Naive thymus-derived CD4-positive, alpha-beta T cell (primary cell): ENCODE measurements at regions not wholly inside any gene's neighbourhood (a gene's known extent, or its start where the extent isn't known, plus 50 kb on each side); places are given as distances from the start of the nearest gene placed in this dataset.

Experiments used
- ATAC-seq: fragments of 150-1000 bp; cut with Tn5 transposase; 2 replicates; pipeline ENCODE4 v1.10.0; 2021; ENCODE audit warnings: mild to moderate bottlenecking, moderate library complexity
- CTCF ChIA-PET: fragments of 350-600 bp; sonication (Branson Sonifier 250); formaldehyde crosslinking; loops from one replicate; lab custom pipeline; 2021; ENCODE audit warnings: antibody characterized with exemption; lab: Charles Lee
- POLR2A ChIA-PET: fragments of 350-600 bp; sonication (Branson Sonifier 250); formaldehyde crosslinking; loops from one replicate; lab custom pipeline; 2021; ENCODE audit warnings: antibody characterized with exemption, inconsistent platforms; lab: Charles Lee
- DNase-seq, 9 donors: peaks; one replicate each; pipeline versions ENCODE4 v3.0.0 to v3.0.0-alpha.2; 2020 to 2022; ENCODE audit warnings: mixed read lengths in 1 of 9
- H3K27ac ChIP-seq: one replicate; pipeline ENCODE4 v1.7.0; 2013; ENCODE audit warnings: mild to moderate bottlenecking, low read depth, low read length, moderate library complexity
- H3K27me3 ChIP-seq, 2 donors: one replicate each; pipeline ENCODE4 v1.7.0; 2013; ENCODE audit warnings: low read length in 2 of 2, mild to moderate bottlenecking in 2 of 2, moderate library complexity in 2 of 2; ENCODE audit not compliant: control insufficient read depth in 2 of 2, insufficient read depth in 2 of 2
- H3K36me3 ChIP-seq, 3 experiments: 1 replicate in 2 of 3; 2 replicates in 1 of 3; pipeline ENCODE4 v1.7.0; 2013; ENCODE audit warnings: low read length in 3 of 3, mild to moderate bottlenecking in 3 of 3, moderate library complexity in 1 of 3; ENCODE audit not compliant: insufficient read depth in 3 of 3, control insufficient read depth in 2 of 3
- H3K4me1 ChIP-seq, 2 donors: one replicate each; pipeline ENCODE4 v1.7.0; 2013; ENCODE audit warnings: low read length in 2 of 2, mild to moderate bottlenecking in 2 of 2, moderate library complexity in 1 of 2; ENCODE audit not compliant: control insufficient read depth in 2 of 2, insufficient read depth in 2 of 2
- H3K4me3 ChIP-seq: 2 replicates; pipeline ENCODE4 v1.7.0; 2013; ENCODE audit warnings: mild to moderate bottlenecking, low read length
- H3K9me3 ChIP-seq, 3 experiments: 1 replicate in 2 of 3; 2 replicates in 1 of 3; pipeline ENCODE4 v1.7.0; 2013; ENCODE audit warnings: low read length in 3 of 3; ENCODE audit not compliant: control insufficient read depth in 2 of 3
- H3K27ac Mint-ChIP-seq, 9 donors: one replicate each; pipeline ENCODE4 v1.8.0; 2020 to 2022; ENCODE audit warnings: mixed read lengths in 9 of 9, mild to moderate bottlenecking in 8 of 9, moderate library complexity in 5 of 9, inconsistent platforms in 2 of 9
- H3K27me3 Mint-ChIP-seq, 5 donors: one replicate each; pipeline ENCODE4 v1.8.0; 2021 to 2022; ENCODE audit warnings: mixed read lengths in 5 of 5, mild to moderate bottlenecking in 1 of 5
- H3K36me3 Mint-ChIP-seq, 5 donors: one replicate each; pipeline ENCODE4 v1.8.0; 2020 to 2022; ENCODE audit warnings: mixed read lengths in 5 of 5, mild to moderate bottlenecking in 3 of 5, inconsistent platforms in 1 of 5
- H3K4me1 Mint-ChIP-seq, 7 donors: one replicate each; pipeline ENCODE4 v1.8.0; 2020 to 2022; ENCODE audit warnings: mixed read lengths in 7 of 7, mild to moderate bottlenecking in 3 of 7, inconsistent platforms in 1 of 7
- H3K4me3 Mint-ChIP-seq, 10 donors: one replicate each; pipeline ENCODE4 v1.8.0; 2020 to 2022; ENCODE audit warnings: mild to moderate bottlenecking in 10 of 10, mixed read lengths in 10 of 10, moderate library complexity in 6 of 10, inconsistent platforms in 2 of 10
- H3K9me3 Mint-ChIP-seq, 11 donors: one replicate each; pipeline ENCODE4 v1.8.0; 2020 to 2022; ENCODE audit warnings: mixed read lengths in 11 of 11, mild to moderate bottlenecking in 4 of 11, inconsistent platforms in 1 of 11, moderate library complexity in 1 of 11
- intact Hi-C, 2 donors: fragments of 100-400 bp; cut with micrococcal nuclease; formaldehyde crosslinking; loops; one replicate each; pipeline ENCODE4 v1.15.1; 2023

DNA sequence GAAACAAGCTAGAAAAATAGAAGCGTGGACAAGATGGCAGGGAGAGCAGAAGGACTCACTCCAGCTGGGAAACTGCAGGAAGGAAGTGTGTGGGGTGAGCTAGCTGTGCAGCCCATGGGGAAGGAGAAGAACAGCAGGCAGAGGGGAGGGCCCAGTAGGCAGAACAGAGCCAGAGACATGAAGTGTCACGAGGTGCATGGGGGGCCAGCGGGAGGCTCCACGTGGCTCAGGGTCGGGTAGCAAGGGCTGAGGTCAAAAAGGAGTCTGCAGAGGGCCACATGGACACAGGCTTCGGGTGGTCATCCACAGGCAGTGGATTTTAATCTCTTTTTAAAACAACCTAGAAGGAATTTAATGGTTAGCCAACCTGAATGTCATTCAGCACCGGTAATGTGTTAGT, 669.0 kb downstream of the BCL11B start:
- DNase-seq (no peak), ATAC-seq (no peak)
- Mint-ChIP-seq H3K36me3 (peaks cover 0 to 2% (median 0%) of the 10 kb centered on the region in 5 donors), H3K4me3 (no peak overlapping the region), H3K27me3 (peaks cover 0 to 4% (median 0%) of the 10 kb centered on the region in 5 donors), H3K9me3 (peaks cover 0 to 4% (median 2%) of the 10 kb centered on the region in 11 donors), H3K27ac (peak overlapping the region in 1 of 9 donors; percentile 56), H3K4me1 (peaks cover 0 to 7% (median 4%) of the 10 kb centered on the region in 7 donors)
- CTCF ChIA-PET = no interaction called here
- POLR2A ChIA-PET = no interaction called here
- H3K9me3 ChIP-seq = no peaks in the 10 kb centered on the region
- no peaks in the 10 kb centered on the region for H3K36me3 ChIP-seq
- H3K4me3 ChIP-seq = no peak overlapping the region
- no peaks in the 10 kb centered on the region for H3K27me3 ChIP-seq
- intact Hi-C loops = no loop called here
- H3K27ac ChIP-seq = no peak overlapping the region
- no peaks in the 10 kb centered on the region for H3K4me1 ChIP-seq

GRCh38 chr14:98605043-98605442, 667.0 kb downstream of the BCL11B start:
- CTCF ChIA-PET = no interaction called here
- POLR2A ChIA-PET = no interaction called here
- no peak for ATAC-seq
- intact Hi-C loops = no loop called here
- no peaks in the 10 kb centered on the region for H3K36me3 ChIP-seq
- Mint-ChIP-seq H3K4me3 (no peak overlapping the region), H3K27ac (no peak overlapping the region), H3K36me3 (no peaks in the 10 kb centered on the region), H3K27me3 (peaks cover 0 to 4% (median 0%) of the 10 kb centered on the region in 5 donors), H3K9me3 (no peaks in the 10 kb centered on the region), H3K4me1 (peaks cover 6 to 26% (median 19%) of the 10 kb centered on the region in 7 donors)
- H3K27ac ChIP-seq = no peak overlapping the region
- DNase-seq = no peak
- peaks cover 0 to 3% of the 10 kb centered on the region in 2 donors for H3K4me1 ChIP-seq
- H3K27me3 ChIP-seq = no peaks in the 10 kb centered on the region
- H3K9me3 ChIP-seq = no peaks in the 10 kb centered on the region
- no peak overlapping the region for H3K4me3 ChIP-seq

DNA sequence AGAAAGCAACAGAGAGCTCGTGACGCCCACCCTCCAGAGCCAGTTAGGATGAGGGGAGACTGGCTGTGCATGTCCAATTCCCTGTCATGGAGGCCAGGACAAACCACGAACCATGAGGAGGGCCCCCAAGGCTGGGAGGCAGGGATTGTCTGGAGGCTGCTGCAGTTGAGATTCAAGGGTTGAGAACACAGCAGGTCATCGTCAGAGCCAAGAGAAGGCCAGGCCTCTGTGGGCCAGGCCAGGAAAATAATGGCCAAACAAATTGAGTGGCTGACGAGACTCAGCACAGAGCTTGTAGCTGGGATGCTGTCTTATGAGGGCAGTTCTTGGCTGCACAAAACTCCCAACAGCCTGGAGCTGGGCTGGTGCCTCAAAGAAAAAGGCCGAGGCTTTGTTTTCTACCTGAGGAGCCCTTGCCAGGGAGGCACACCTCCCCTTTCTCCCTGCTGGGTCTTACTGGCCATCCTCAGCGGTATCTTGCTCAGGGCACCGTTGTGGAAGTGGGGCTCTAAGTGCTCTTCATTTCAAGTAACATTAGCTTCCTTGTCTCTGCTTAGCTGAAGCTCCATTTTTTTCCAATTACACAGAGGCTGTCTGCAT, 665.9 kb downstream of the BCL11B start:
- Mint-ChIP-seq H3K27me3 (peaks cover 0 to 4% (median 0%) of the 10 kb centered on the region in 5 donors), H3K27ac (peak overlapping the region in 1 of 9 donors; percentile 43), H3K4me3 (no peak overlapping the region), H3K9me3 (no peaks in the 10 kb centered on the region), H3K4me1 (peaks cover 6 to 26% (median 19%) of the 10 kb centered on the region in 7 donors), H3K36me3 (no peaks in the 10 kb centered on the region)
- ATAC-seq (no peak), DNase-seq (no peak)
- Histone ChIP-seq H3K9me3 (no peaks in the 10 kb centered on the region), H3K4me3 (no peak overlapping the region), H3K27me3 (no peaks in the 10 kb centered on the region), H3K27ac (no peak overlapping the region), H3K36me3 (no peaks in the 10 kb centered on the region), H3K4me1 (peaks cover 0 to 3% of the 10 kb centered on the region in 2 donors)
- intact Hi-C loops = no loop called here
- CTCF ChIA-PET = no interaction called here
- POLR2A ChIA-PET = interaction anchor here (0.6 kb wide), 1 partner anchor 128 kb away, joined by 3 read pairs; no protein-coding TSS in a partner anchor

DNA sequence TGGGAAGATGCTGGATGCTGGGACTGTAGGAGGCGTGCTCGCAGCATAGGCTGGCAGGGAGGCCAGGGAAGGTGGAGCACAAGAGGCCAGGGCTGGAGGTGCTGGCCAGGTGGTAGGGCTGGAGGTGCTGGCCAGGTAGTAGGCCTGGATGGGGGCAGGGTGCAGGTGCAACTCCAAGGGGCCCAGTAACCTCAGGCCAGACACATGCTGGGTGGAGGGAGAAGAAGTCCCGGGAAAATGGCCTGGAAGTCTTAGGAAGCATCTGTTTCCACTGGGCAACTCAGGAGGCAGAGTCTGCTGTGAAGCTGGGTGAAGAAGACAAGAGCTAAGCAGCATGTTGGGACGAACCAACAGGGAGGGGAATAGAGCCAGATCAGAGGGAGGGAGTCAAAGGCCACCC, 665.2 kb downstream of the BCL11B start:
- Histone ChIP-seq H3K36me3 (no peaks in the 10 kb centered on the region), H3K27me3 (no peaks in the 10 kb centered on the region), H3K4me3 (no peak overlapping the region), H3K9me3 (no peaks in the 10 kb centered on the region), H3K27ac (no peak overlapping the region), H3K4me1 (peaks cover 0 to 3% of the 10 kb centered on the region in 2 donors)
- Mint-ChIP-seq H3K9me3 (no peaks in the 10 kb centered on the region), H3K27ac (peak overlapping the region in 2 of 9 donors; percentile 43 to 67), H3K4me3 (no peak overlapping the region), H3K4me1 (peaks cover 6 to 27% (median 17%) of the 10 kb centered on the region in 7 donors), H3K27me3 (peaks cover 0 to 4% (median 0%) of the 10 kb centered on the region in 5 donors), H3K36me3 (no peaks in the 10 kb centered on the region)
- DNase-seq = no peak
- ChIA-PET POLR2A (no interaction called here), CTCF (no interaction called here)
- ATAC-seq = no peak
- intact Hi-C loops = no loop called here

DNA sequence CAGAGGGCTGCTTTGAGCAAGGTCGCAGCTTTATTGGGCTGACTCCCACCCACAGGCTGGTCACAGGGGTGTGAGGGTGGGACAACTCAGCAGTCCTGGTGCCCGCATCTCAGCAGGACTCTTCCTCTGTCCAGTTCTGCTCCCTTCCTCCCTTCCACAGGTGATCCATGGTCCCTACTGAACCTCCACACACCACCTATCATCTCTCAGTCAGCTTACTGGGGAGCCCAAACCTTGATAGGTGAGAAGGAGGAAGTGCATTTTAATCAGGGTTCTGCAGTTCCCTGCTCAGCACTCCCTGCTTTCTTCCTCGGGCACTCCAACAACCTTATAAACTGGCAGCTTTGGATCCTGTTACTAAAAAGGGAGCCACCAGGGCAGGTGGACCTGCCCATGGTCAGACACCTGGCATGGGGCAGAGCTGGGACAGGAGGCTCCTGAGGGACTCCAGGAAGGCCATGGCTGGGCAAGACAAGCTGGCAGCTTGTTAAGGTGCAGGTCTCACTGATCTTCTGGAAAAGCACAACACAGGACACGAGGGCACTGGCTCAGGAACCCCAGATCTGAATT, 664.6 kb downstream of the BCL11B start:
- POLR2A ChIA-PET = interaction anchor here (1.0 kb wide), 1 partner anchor 336 kb away, joined by 5 read pairs; no protein-coding TSS in a partner anchor
- intact Hi-C loops = no loop called here
- no peak for ATAC-seq

DNA sequence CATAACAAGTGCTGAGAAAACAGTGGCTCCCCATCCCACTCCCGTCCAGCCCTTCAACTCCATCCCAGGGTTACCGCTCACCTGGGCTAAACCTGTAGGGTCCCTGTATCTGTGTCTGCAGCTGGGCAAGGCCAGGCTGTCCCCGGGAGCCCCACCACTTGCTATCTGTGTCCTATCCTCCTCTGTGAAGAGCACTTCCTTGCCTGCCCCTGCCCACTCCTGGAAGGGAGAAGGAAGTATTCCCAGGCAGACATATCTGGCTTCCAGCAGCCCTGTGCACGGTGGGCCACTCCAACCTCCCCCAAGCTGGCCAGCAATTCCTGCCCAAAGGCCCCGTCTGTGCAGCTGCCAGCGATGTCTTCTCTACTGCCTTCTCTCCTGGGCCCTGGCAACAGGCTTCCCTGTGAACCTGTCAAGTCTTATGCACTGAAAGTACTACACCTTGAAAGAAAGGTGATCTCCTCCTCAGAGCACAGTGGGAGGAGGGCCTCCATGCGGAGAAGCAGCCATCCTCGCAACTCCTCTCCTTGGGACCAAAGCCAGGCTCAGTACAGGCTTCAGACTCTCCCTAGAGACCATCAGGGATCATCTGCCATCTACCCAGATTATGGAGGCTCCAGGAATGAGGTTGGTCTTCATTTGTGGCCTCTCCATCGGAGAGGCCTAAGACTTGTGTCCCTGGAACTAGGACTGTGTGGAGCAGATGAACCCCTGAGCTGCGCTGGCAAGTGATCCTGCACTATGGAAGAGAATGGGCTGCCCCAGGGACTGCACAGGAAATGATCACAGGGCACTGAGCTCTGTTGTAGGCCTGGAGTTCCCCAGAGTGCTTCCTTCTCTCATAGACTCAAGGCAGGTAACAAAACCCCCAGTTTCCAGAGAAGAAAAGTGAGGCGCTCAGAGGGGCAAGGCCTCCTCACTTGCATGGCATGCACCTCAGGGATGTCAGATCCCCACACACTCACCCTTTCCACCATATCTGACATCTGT, 663.6 kb downstream of the BCL11B start:
- DNase-seq (peak in 2 of 9 donors; percentile 9 to 29), ATAC-seq (peak; percentile 16)
- no peaks in the 10 kb centered on the region for H3K9me3 ChIP-seq
- Mint-ChIP-seq H3K9me3 (no peaks in the 10 kb centered on the region), H3K36me3 (no peaks in the 10 kb centered on the region), H3K27me3 (no peaks in the 10 kb centered on the region), H3K27ac (peak overlapping the region in 2 of 9 donors; percentile 18 to 48), H3K4me3 (no peak overlapping the region), H3K4me1 (peaks cover 6 to 27% (median 14%) of the 10 kb centered on the region in 7 donors)
- peaks cover 0 to 3% of the 10 kb centered on the region in 2 donors for H3K4me1 ChIP-seq
- no peaks in the 10 kb centered on the region for H3K27me3 ChIP-seq
- no peak overlapping the region for H3K27ac ChIP-seq
- ChIA-PET POLR2A (interaction anchor here (1.0 kb wide), 1 partner anchor 335 kb away, joined by 5 read pairs; no protein-coding TSS in a partner anchor), CTCF (no interaction called here)
- H3K36me3 ChIP-seq = no peaks in the 10 kb centered on the region
- no peak overlapping the region for H3K4me3 ChIP-seq
- intact Hi-C loops = no loop called here

More for the DNA sequence above, 664.6 kb downstream of the BCL11B start:
- Mint-ChIP-seq H3K36me3 (no peaks in the 10 kb centered on the region), H3K4me1 (peaks cover 6 to 27% (median 14%) of the 10 kb centered on the region in 7 donors), H3K4me3 (no peak overlapping the region), H3K27me3 (peaks cover 0 to 2% (median 0%) of the 10 kb centered on the region in 5 donors), H3K9me3 (no peaks in the 10 kb centered on the region), H3K27ac (no peak overlapping the region)
- Histone ChIP-seq H3K36me3 (no peaks in the 10 kb centered on the region), H3K4me3 (no peak overlapping the region), H3K9me3 (no peaks in the 10 kb centered on the region), H3K27ac (no peak overlapping the region), H3K4me1 (peaks cover 0 to 3% of the 10 kb centered on the region in 2 donors), H3K27me3 (no peaks in the 10 kb centered on the region)
- DNase-seq = no peak
- CTCF ChIA-PET = no interaction called here
